Brain microvascular endothelial cell (primary cell): ENCODE measurements at regions not wholly inside any gene's neighbourhood (a gene's known extent, or its start where the extent isn't known, plus 50 kb on each side); places are given as distances from the start of the nearest gene placed in this dataset.

Experiments
- DNase-seq: peaks from one replicate; pipeline ENCODE4 v3.0.0-alpha.2; 2020
- H3K27ac ChIP-seq: fragments of 250-450 bp; sonication (Bioruptor Pico); 2 replicates; pipeline ENCODE4 v1.5.1; 2020; ENCODE audit warnings: mild to moderate bottlenecking, moderate library complexity
- H3K27me3 ChIP-seq: fragments of 250-450 bp; sonication (Bioruptor Pico); replicated peaks from 2 replicates; pipeline ENCODE4 v1.5.1; 2020; ENCODE audit warnings: mild to moderate bottlenecking
- H3K36me3 ChIP-seq: fragments of 250-450 bp; sonication (Bioruptor Pico); replicated peaks from 2 replicates; pipeline ENCODE4 v1.5.1; 2020; ENCODE audit warnings: mild to moderate bottlenecking
- H3K4me3 ChIP-seq: 2 replicates; pipeline ENCODE4 v1.5.1; 2011; ENCODE audit warnings: low read depth, mild to moderate bottlenecking, control low read depth, low read length, moderate library complexity
- in situ Hi-C: cut with HindIII; loops from 2 replicates; pipeline ENCODE4 v1.10.0; 2017; ENCODE audit warnings: low sequenced_read_pairs, low pct_ligation_motif_present
- TF ChIP-seq, protein P1 (sequence below): IDR thresholded peaks from 2 replicates; pipeline ENCODE4 v1.5.1; 2011; ENCODE audit warnings: low read depth, mild to moderate bottlenecking, moderate library complexity, low read length, control low read depth, inconsistent platforms; ENCODE audit errors: missing control alignments

DNA sequence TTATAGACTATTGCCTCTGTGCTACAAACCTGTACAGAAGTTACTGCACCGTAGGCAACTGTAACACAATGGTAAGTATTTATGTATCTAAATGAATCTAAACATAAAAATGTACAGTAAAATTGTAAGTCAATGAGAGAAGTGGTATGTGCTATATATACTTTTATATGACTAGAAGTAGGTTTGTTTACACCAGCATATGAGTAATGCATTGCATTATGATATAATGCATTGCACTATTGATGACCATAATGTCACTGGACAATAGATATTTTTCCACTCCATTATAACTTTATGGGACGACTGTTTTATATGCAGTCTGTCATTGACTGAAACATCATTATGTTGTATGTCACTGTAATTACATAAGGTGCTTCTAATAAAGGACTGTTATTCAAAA is 340.3 kb upstream of the SNX7 start:
- Histone ChIP-seq H3K27me3 (no peaks in the 10 kb centered on the region), H3K27ac (no peak overlapping the region), H3K36me3 (no peaks in the 10 kb centered on the region), H3K4me3 (no peak overlapping the region)
- TF ChIP-seq, protein P1, sequence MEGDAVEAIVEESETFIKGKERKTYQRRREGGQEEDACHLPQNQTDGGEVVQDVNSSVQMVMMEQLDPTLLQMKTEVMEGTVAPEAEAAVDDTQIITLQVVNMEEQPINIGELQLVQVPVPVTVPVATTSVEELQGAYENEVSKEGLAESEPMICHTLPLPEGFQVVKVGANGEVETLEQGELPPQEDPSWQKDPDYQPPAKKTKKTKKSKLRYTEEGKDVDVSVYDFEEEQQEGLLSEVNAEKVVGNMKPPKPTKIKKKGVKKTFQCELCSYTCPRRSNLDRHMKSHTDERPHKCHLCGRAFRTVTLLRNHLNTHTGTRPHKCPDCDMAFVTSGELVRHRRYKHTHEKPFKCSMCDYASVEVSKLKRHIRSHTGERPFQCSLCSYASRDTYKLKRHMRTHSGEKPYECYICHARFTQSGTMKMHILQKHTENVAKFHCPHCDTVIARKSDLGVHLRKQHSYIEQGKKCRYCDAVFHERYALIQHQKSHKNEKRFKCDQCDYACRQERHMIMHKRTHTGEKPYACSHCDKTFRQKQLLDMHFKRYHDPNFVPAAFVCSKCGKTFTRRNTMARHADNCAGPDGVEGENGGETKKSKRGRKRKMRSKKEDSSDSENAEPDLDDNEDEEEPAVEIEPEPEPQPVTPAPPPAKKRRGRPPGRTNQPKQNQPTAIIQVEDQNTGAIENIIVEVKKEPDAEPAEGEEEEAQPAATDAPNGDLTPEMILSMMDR, result no peak
- no peak for DNase-seq
- in situ Hi-C loops, result no loop called here

DNA sequence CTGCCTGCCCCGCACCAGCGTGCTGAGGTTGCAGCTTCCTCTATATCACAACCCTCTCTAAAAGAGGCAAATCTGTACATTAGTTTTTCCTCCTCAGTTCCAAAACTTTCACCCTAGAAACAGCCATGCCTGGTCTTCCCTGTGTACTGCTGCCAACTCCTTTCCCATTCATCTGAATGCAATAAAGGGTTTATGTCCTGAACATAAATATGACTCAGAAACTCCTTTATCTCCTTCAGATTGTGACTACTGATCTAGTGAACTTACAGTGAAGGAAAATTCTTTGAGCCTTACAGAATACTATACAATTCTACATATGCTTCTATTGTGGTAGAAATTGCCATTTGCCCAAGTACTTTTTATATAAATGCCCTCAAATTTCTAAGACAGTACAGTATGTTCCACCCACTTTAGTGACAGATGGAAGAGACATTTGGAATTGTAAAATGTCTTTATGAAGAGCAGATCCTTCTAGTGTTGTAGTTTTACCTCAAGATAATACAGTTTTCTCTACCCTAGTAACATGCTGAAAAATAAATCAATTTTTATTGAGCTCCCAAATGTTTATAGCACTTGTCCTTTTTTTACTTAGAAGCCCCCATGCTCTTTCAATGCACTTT is 345.1 kb upstream of the SNX7 start:
- no peaks in the 10 kb centered on the region for H3K27me3 ChIP-seq
- TF ChIP-seq, protein P1, result no peak
- no peaks in the 10 kb centered on the region for H3K36me3 ChIP-seq
- DNase-seq, result peak; percentile 34
- H3K4me3 ChIP-seq, result no peak overlapping the region
- peak overlapping the region; percentile 40 for H3K27ac ChIP-seq
- in situ Hi-C loops, result no loop called here

DNA sequence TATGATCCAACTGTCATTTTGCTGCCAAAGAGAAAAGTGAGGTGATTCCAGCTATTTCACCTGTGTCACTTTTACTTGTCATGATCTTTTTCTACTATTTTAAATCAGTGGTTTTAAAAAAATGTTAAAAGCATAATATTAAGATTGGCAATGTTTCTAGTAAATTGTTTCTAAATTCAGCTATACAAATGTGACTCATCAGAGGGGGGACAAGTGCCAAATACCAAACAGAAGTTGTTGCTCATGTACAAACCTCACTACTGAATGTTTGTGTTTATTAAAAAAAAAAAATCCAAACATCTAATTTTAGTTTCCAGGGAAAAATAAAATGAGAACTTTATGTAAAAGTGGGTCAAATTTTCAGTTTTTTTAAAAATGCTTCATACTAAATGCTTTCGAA is 346.2 kb upstream of the SNX7 start:
- H3K27me3 ChIP-seq, result no peaks in the 10 kb centered on the region
- peak; percentile 61 for DNase-seq
- TF ChIP-seq, protein P1, result no peak
- H3K4me3 ChIP-seq, result no peak overlapping the region
- in situ Hi-C loops, result no loop called here
- H3K36me3 ChIP-seq, result no peaks in the 10 kb centered on the region
- no peak overlapping the region for H3K27ac ChIP-seq

DNA sequence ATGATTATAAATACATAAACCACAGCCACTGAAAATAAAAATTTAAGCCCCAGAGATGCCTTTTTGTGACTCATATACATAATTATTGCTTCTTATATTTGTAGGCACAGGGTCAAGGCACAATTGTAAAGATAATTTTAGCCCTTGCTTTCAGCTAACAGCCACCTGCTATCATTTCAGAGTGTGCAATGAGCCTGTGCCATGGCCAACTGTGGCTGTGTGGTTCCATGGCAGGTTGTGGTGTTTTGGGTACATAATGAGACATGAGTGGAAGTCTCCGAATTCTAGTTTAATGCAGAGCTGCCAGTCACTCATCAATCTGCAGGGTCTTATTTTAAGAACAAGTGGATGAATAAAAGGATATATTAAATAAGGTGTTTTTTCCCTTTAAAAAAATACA is 346.9 kb upstream of the SNX7 start:
- Histone ChIP-seq H3K27me3 (no peaks in the 10 kb centered on the region), H3K36me3 (no peaks in the 10 kb centered on the region), H3K4me3 (no peak overlapping the region), H3K27ac (no peak overlapping the region)
- in situ Hi-C loops, result no loop called here
- TF ChIP-seq, protein P1, result no peak
- no peak for DNase-seq

DNA sequence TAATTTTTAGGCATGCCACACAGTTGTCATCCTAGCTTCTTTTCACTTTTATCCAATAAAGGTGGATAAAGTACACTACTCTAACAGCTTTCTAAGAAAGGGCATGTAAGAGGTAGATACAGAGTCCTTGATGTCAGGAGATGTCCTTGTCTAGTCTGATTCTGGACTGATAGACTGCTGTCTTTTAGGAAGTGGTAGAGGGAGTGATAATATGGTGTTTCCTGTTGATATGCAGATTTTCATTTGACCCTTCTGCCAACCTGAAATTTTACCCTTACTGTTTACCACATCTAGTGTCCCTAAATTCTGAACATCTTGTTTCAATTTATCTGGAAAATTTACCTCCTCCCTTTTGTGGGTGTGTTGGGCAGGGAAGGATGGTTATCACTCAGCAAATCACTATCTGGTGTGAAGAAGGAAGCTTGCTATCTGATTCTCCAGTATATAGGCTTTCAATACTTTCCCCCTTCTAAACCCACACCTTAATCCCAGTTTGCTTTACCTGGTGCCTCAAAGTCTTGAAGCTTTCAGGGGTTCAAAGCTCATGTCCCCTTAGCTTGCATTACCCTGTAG is 354.9 kb upstream of the SNX7 start:
- TF ChIP-seq, protein P1, result no peak

DNA sequence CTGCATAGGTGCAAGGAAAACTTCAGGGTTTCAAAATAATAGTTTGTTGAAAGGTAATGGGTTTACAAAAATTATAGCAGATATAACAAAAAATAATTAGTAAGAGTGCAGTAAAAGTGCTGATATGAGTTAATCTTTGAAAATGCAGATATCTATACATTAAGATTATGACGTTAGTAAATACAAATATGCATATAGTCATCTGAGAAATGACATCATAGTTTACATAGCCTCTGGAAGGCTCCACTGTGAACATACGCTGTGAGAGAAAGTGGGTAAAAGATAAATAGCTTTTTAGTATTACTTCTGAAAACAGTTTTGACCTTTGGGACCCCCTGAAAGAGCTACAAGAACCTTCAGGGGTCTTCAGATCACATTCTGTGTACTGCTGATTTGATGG is 356.2 kb upstream of the SNX7 start:
- DNase-seq, result no peak
- Histone ChIP-seq H3K27ac (no peak overlapping the region), H3K4me3 (no peak overlapping the region), H3K27me3 (no peaks in the 10 kb centered on the region), H3K36me3 (no peaks in the 10 kb centered on the region)
- in situ Hi-C loops, result no loop called here
- TF ChIP-seq, protein P1, result no peak

More for the DNA sequence above, 354.9 kb upstream of the SNX7 start:
- Histone ChIP-seq H3K36me3 (no peaks in the 10 kb centered on the region), H3K4me3 (no peak overlapping the region), H3K27ac (no peak overlapping the region), H3K27me3 (no peaks in the 10 kb centered on the region)
- in situ Hi-C loops, result no loop called here
- DNase-seq, result no peak
